Urinary bladder (tissue), 3 donors: ENCODE measurements at regions not wholly inside any gene's neighbourhood (a gene's known extent, or its start where the extent isn't known, plus 50 kb on each side); places are given as distances from the start of the nearest gene placed in this dataset.
A peak's percentile ranks its signal among the peaks of the same experiment; 100 is the strongest.

ENCODE experiments used
- DNase-seq: peaks from one replicate; pipeline ENCODE4 v3.0.0-alpha.2; 2015; ENCODE audit errors: extremely low spot score
- H3K27ac ChIP-seq: one replicate; pipeline ENCODE4 v1.5.1; 2013; ENCODE audit warnings: low read depth, mild to moderate bottlenecking, moderate library complexity
- H3K36me3 ChIP-seq: one replicate; pipeline ENCODE4 v1.6.1; 2013; ENCODE audit warnings: mild to moderate bottlenecking, moderate library complexity; ENCODE audit not compliant: insufficient read depth
- H3K4me1 ChIP-seq: one replicate; pipeline ENCODE4 v1.6.1; 2013; ENCODE audit warnings: mild to moderate bottlenecking, moderate library complexity; ENCODE audit not compliant: insufficient read depth
- H3K4me3 ChIP-seq: one replicate; pipeline ENCODE4 v1.5.1; 2013; ENCODE audit warnings: low read depth, low read length
- WGBS: extraction: QIAGEN DNeasy Blood & Tissue Kit; methylation state at CpG from one replicate; pipeline ENCODE4 v1.1.7; 2013; 5-methylcytosine and 5-hydroxymethylcytosine counted together
- donor health status: healthy with polysubstance abuse.
- donor health status: healthy.

DNA sequence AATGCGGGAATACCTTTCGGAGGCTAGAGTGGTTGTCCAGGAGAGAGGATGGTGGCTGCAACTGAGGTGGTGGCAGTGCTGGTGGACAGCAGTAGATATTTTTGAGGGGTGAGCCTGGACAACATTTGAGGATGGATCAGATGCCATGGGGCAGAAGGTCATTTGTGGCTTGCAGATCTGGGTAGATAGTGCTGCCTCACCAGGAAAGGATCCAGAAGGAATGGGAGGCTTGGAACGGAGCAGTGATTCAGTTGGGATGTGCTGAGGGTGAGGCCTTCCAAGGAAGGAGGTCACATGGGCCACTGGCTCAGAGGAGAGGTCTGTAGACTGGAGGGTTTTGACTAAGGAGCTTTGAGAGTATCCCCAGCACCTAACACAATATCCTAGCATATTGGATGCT, 110.8 kb upstream of the KAZN start:
- no peak overlapping the region for H3K27ac ChIP-seq
- DNase-seq: no peak
- no peaks in the 10 kb centered on the region for H3K4me1 ChIP-seq
- H3K4me3 ChIP-seq: no peak overlapping the region
- H3K36me3 ChIP-seq: no peaks in the 10 kb centered on the region
- 72% methylated on average over 3 of the region's 3 CpGs for WGBS

DNA sequence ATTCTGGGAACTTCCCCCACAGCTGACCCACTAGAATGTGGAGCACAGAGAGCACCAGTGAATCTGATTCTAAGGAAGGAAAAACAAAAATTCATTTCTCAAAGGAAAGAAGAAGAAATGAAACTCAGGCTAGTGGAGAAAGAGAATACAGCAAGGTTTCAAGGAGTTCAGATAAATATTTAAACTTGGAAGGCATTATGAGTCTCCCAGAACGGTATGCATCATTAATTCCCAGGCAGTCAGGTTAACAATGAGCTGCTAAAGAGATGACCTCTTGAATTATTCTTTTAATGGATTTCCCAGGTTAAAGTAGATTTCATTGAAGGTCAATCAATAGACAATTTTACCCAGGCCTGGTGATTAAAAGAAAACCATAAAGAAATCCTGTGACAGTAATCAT, 103.6 kb upstream of the KAZN start:
- Histone ChIP-seq H3K36me3 (no peaks in the 10 kb centered on the region), H3K27ac (no peak overlapping the region), H3K4me1 (no peaks in the 10 kb centered on the region), H3K4me3 (no peak overlapping the region)
- 56% methylated on average over 1 of the region's 1 CpG for WGBS
- no peak for DNase-seq

GRCh38 chr1:14495381-14495780, 103.1 kb upstream of the KAZN start:
- no peaks in the 10 kb centered on the region for H3K4me1 ChIP-seq
- H3K27ac ChIP-seq: no peak overlapping the region
- 92% methylated on average over 1 of the region's 1 CpG for WGBS
- no peaks in the 10 kb centered on the region for H3K36me3 ChIP-seq
- H3K4me3 ChIP-seq: no peak overlapping the region
- DNase-seq: no peak

- no peak for DNase-seq
- H3K27ac ChIP-seq: no peak overlapping the region
- 79% methylated on average over 3 of the region's 3 CpGs for WGBS
- H3K4me1 ChIP-seq: no peaks in the 10 kb centered on the region
- no peak overlapping the region for H3K4me3 ChIP-seq
- H3K36me3 ChIP-seq: no peaks in the 10 kb centered on the region
Observed at GRCh38 chr1:14495996-14496395, 102.5 kb upstream of the KAZN start.

DNA sequence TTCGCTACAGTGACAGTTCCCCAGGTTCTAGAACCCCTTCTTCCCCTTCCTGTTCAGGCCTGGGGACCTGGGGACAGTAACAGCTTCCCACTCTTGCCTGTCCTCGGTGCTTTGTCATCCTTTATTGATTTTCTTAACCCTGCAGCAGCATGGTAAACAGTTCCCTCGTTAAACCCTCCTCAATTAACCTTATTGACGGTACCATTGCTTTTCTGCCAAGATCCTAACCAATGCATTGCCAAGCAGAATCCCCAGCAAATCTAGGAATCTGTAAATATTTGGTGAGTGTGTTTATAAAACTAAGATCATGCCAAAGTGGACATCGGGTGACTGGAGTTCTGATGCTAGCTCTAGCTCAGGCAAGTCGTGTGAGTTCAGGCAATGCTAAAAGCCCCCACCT, 99.6 kb upstream of the KAZN start:
- Histone ChIP-seq H3K36me3 (no peaks in the 10 kb centered on the region), H3K4me3 (no peak overlapping the region), H3K4me1 (no peaks in the 10 kb centered on the region), H3K27ac (no peak overlapping the region)
- WGBS: 37% methylated on average over 6 of the region's 6 CpGs
- no peak for DNase-seq

DNA sequence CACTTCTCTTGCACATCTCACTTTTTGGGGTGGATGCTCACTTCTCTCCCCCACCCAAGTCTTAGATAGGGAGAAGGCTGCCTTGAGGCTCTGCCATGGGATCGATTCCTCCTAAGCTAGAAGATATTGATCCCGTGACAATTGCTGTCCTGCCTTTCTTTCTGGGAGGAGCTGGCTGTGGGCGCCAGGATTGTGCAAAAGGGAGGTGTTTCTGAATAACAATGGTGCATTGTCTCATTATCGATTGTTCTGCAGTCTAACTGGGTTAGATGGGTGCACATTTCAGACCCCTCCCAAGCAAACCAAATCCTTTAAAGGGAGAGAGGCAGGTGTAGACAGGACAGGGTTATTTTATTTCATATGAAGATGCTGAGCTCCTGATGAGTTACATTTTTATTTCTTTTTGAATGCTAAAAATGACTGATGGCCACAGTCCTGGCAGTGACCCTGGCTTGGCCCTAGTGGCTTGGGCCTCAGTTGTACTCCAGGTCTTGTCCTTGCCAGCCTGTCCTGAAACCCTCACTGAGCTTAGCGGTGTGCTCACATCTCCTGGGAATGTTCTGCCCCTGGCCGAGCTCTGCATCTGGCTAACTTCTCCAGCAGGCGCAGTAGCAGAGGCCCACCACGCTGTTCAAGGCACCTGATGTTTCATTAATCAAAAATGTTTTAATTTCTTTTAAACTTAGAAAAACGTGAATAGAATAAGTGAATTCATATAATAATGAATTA, 99.0 kb upstream of the KAZN start:
- WGBS: 88% methylated on average over 9 of the region's 9 CpGs

DNA sequence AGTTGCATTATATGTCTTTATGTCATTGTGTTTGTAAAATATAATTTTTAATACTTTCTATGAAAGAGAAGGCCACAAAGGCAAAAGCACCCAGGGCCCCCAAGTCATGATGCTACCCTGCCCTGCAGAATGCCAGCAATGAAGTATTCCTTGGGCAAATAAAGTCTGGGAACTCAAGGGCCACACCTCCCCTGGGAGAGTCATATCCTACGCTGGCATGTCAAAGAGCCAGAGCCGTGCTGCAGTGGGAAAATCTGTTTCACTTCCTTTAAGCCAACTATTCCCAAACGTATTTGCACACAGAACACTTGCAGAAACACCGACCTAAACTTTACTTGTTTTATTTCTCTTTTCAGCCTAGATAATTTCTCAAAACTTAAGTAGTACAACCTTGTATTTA, 98.4 kb upstream of the KAZN start:
- Histone ChIP-seq H3K4me1 (no peaks in the 10 kb centered on the region), H3K27ac (no peak overlapping the region), H3K36me3 (no peaks in the 10 kb centered on the region), H3K4me3 (no peak overlapping the region)
- WGBS: 75% methylated on average over 4 of the region's 4 CpGs
- DNase-seq: no peak

More for the DNA sequence above, 99.0 kb upstream of the KAZN start:
- no peaks in the 10 kb centered on the region for H3K36me3 ChIP-seq
- no peak overlapping the region for H3K27ac ChIP-seq
- H3K4me1 ChIP-seq: no peaks in the 10 kb centered on the region
- no peak for DNase-seq
- no peak overlapping the region for H3K4me3 ChIP-seq

GRCh38 chr1:14500912-14501311, 97.6 kb upstream of the KAZN start:
- 100% methylated on average over 1 of the region's 1 CpG for WGBS
- Histone ChIP-seq H3K27ac (no peak overlapping the region), H3K4me1 (no peaks in the 10 kb centered on the region), H3K4me3 (no peak overlapping the region), H3K36me3 (no peaks in the 10 kb centered on the region)
- DNase-seq: no peak

- WGBS: 83% methylated on average over 5 of the region's 5 CpGs
- DNase-seq: no peak
- Histone ChIP-seq H3K4me1 (no peaks in the 10 kb centered on the region), H3K27ac (no peak overlapping the region), H3K4me3 (no peak overlapping the region), H3K36me3 (no peaks in the 10 kb centered on the region)
Observed at GRCh38 chr1:14504517-14504916, 94.0 kb upstream of the KAZN start.

DNA sequence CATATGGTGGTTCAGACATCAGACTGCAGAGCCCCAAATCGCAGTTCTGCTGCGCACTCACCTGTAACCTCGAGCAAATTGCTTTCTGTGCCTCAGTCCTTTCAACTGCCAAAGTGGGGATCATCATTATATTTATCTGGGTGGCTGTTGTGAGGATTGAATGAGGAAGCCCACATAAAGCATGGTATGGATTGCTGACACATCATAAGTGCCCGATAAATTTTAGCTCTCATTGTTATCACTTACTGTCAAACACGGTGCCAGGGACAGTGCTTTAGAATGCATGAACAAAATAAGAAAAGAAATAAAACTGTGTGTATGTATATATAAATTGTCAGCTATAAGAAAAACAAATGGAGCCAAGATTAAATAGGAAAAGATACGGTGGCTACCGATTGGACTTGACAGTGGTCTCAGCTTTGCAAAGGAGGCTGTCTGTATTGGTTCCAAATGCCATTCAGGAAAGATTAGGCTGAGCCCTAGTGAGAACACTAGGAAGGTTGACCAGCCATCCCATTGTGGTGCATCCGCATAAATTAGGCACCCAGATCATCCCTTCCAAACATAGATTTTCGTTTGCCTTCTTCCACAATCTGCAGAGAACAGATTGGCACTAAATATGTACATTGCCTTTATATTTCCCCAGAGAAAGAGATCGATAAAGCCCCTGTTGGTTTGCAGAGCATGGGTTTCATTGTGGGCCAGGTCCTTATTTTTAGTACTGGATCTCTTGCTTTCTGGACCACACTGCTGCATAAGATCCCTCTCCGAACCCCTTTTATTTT, 91.8 kb upstream of the KAZN start:
- no peaks in the 10 kb centered on the region for H3K4me1 ChIP-seq
- 74% methylated on average over 11 of the region's 11 CpGs for WGBS
- no peaks in the 10 kb centered on the region for H3K36me3 ChIP-seq
- DNase-seq: no peak
- H3K4me3 ChIP-seq: no peak overlapping the region
- no peak overlapping the region for H3K27ac ChIP-seq

DNA sequence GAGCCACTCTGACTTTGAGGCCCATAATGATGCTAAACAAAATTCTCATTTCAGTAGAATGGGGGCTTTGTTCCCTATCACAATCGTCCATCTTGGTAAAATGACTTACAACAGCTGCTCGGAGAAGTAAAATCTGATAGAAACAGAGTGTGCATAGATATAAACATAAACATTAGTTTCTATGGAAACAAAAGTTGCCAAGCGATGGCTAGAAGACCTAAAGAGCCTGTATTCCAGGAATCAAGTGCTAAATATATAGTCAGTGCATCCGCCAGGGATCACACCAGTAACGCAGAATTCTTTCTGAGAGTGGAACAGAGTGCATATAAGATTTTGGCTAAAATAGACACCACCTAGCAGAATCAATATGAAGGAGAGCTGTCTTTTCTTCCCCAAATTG, 91.2 kb upstream of the KAZN start:
- DNase-seq: peak; percentile 71
- no peaks in the 10 kb centered on the region for H3K36me3 ChIP-seq
- 37% methylated on average over 5 of the region's 5 CpGs for WGBS
- H3K4me3 ChIP-seq: no peak overlapping the region
- H3K27ac ChIP-seq: no peak overlapping the region
- H3K4me1 ChIP-seq: no peaks in the 10 kb centered on the region

DNA sequence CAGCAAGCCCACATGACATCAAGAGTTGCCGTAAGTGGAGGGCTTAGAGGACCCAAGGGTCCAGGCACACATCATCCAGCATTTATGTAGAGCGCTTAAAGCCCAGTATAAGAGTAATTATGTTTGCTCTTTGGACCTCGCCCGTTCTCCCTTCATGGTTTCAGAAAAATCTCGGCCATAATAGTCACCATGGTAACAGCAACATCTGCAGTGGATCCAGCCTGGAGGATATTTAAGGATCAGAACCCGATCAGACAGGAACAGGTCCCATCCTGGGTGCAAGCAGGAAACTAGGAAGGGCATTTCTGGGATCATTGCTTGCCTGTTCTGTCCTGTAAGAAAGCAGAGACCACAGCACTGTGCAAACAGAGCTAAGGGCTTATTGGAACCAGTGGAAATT, 89.9 kb upstream of the KAZN start:
- H3K36me3 ChIP-seq: no peaks in the 10 kb centered on the region
- DNase-seq: no peak
- no peak overlapping the region for H3K27ac ChIP-seq
- no peaks in the 10 kb centered on the region for H3K4me1 ChIP-seq
- 86% methylated on average over 6 of the region's 6 CpGs for WGBS
- no peak overlapping the region for H3K4me3 ChIP-seq

DNA sequence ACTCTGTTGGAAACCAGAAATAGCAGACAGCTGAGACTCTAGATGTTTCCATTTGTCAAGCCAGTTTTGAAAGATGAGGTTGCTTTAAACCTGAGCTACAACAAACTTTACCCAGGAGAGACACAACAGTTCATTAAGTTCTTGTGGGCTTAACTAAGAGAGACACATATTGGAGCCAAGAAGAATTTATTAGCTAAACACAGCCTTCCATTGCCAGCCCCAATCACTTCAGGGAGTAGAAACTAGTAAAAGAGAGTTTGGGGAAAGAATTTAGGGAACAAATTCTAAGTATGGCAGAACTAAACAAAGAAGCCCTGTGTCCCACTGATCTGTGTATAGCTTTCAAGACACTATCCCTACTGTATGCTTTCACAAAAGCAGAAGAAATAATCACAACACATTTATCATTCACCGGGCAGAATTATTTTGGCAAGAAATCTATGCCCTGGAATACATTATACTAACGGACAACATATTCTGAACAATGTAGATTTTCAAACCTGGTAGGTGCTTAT, 87.3 kb upstream of the KAZN start:
- Histone ChIP-seq H3K4me3 (no peak overlapping the region), H3K27ac (no peak overlapping the region), H3K36me3 (no peaks in the 10 kb centered on the region), H3K4me1 (no peaks in the 10 kb centered on the region)
- WGBS: 46% methylated on average over 2 of the region's 2 CpGs
- DNase-seq: no peak
